CD4-positive, alpha-beta T cell (primary cell): ENCODE measurements at regions not wholly inside any gene's neighbourhood (a gene's known extent, or its start where the extent isn't known, plus 50 kb on each side); places are given as distances from the start of the nearest gene placed in this dataset.

Experiments used
- ATAC-seq: fragments of 200-7000 bp; cut with Tn5 transposase; one replicate; pipeline ENCODE4 v1.10.0; 2022; ENCODE audit warnings: mild to moderate bottlenecking; ENCODE audit not compliant: poor library complexity
- CTCF ChIA-PET: fragments of 350-600 bp; sonication (Branson Sonifier 250); formaldehyde crosslinking; loops from one replicate; lab custom pipeline; 2021; ENCODE audit warnings: antibody characterized with exemption, inconsistent platforms; lab: Charles Lee
- POLR2A ChIA-PET: fragments of 350-600 bp; sonication (Branson Sonifier 250); formaldehyde crosslinking; loops from one replicate; lab custom pipeline; 2021; ENCODE audit warnings: antibody characterized with exemption, inconsistent platforms; lab: Charles Lee
- DNase-seq, 14 experiments: peaks; one replicate each; pipeline ENCODE4 v3.0.0-alpha.2; 2013 to 2020; ENCODE audit warnings: mixed read lengths in 2 of 14
- H3K27ac ChIP-seq, 2 donors: one replicate each; pipeline versions ENCODE4 v1.5.1 to v1.7.0; 2013; ENCODE audit warnings: low read length in 2 of 2, low read depth in 1 of 2, mild to moderate bottlenecking in 1 of 2
- H3K27me3 ChIP-seq, 2 experiments: 1 replicate in 1 of 2; 2 replicates in 1 of 2; pipeline versions ENCODE4 v1.6.1 to v1.7.0; 2013; ENCODE audit warnings: low read length in 2 of 2, control low read depth in 1 of 2, mild to moderate bottlenecking in 1 of 2, moderate library complexity in 1 of 2; ENCODE audit not compliant: insufficient read depth in 2 of 2, control insufficient read depth in 1 of 2
- H3K36me3 ChIP-seq: one replicate; pipeline ENCODE4 v1.6.1; 2013; ENCODE audit warnings: low read length, control low read depth; ENCODE audit not compliant: insufficient read depth
- H3K4me1 ChIP-seq: one replicate; pipeline ENCODE4 v1.6.1; 2013; ENCODE audit warnings: low read length, control low read depth; ENCODE audit not compliant: insufficient read depth
- H3K4me3 ChIP-seq: one replicate; pipeline ENCODE4 v1.5.1; 2013; ENCODE audit warnings: mild to moderate bottlenecking, low read length, moderate library complexity
- H3K9me3 ChIP-seq, 2 experiments: 1 replicate in 1 of 2; 2 replicates in 1 of 2; pipeline versions ENCODE4 v1.6.1 to v1.7.0; 2013; ENCODE audit warnings: low read length in 2 of 2, mild to moderate bottlenecking in 2 of 2, control low read depth in 1 of 2, moderate library complexity in 1 of 2; ENCODE audit not compliant: control insufficient read depth in 1 of 2, insufficient read depth in 1 of 2
- H3K27ac Mint-ChIP-seq: one replicate; pipeline ENCODE4 v1.8.0; 2020; ENCODE audit warnings: mixed read lengths
- H3K27me3 Mint-ChIP-seq: one replicate; pipeline ENCODE4 v1.8.0; 2021; ENCODE audit warnings: mixed read lengths
- H3K36me3 Mint-ChIP-seq: one replicate; pipeline ENCODE4 v1.8.0; 2021; ENCODE audit warnings: low read depth, mixed read lengths
- H3K4me1 Mint-ChIP-seq: one replicate; pipeline ENCODE4 v1.8.0; 2021; ENCODE audit warnings: low read depth, mixed read lengths
- H3K4me3 Mint-ChIP-seq: one replicate; pipeline ENCODE4 v1.8.0; 2020; ENCODE audit warnings: mild to moderate bottlenecking, mixed read lengths
- H3K9me3 Mint-ChIP-seq: one replicate; pipeline ENCODE4 v1.8.0; 2020; ENCODE audit warnings: mixed read lengths
- CTCF ChIP-seq: fragments of 200-600 bp; IDR thresholded peaks from one replicate; pipeline ENCODE4 v1.8.0; 2022; ENCODE audit warnings: antibody characterized with exemption, mild to moderate bottlenecking
- intact Hi-C, 2 experiments: fragments of 100-400 bp; cut with DNase I in 1 of 2; cut with micrococcal nuclease in 1 of 2; formaldehyde crosslinking; loops; one replicate each; pipeline versions ENCODE4 v1.15.1 to v1.9.0; 2023 to 2025; cut with DNase I, micrococcal nuclease

DNA sequence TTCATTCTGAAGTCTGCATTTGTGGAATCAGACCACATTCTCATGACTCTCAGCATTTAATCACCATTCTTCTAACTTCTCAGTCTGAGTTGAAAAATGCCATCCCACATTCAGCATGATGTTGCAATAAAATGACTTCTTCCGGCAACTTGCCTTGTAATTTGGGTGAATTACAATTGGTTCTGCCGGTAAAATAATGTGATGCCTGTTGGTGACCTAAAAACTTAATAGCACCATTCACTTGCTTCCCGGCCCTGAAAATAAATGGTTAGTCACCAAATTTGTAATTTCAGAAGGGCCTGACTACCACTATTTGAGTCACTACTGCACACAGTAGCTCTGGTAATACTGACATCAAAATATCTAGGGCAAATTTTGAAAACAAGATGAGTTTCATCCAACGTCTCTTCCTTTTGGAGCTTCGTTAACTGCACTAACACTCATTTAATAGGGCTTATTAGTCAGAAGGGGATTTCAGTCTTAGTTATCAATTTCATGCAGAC, 637.1 kb upstream of the CHAC2 start:
- H3K4me3 ChIP-seq, result no peak overlapping the region
- ATAC-seq (no peak), DNase-seq (no peak)
- ChIA-PET POLR2A (no interaction called here), CTCF (no interaction called here)
- H3K4me3 Mint-ChIP-seq, result no peak overlapping the region
- H3K27ac Mint-ChIP-seq, result no peak overlapping the region
- H3K27ac ChIP-seq, result no peak overlapping the region
- no peaks in the 10 kb centered on the region for H3K36me3 Mint-ChIP-seq
- peaks cover 4% of the 10 kb centered on the region for H3K9me3 Mint-ChIP-seq
- no peaks in the 10 kb centered on the region for H3K27me3 Mint-ChIP-seq
- H3K9me3 ChIP-seq, result no peaks in the 10 kb centered on the region
- H3K27me3 ChIP-seq, result no peaks in the 10 kb centered on the region
- intact Hi-C loops, result no loop called here
- H3K36me3 ChIP-seq, result no peaks in the 10 kb centered on the region
- TF ChIP-seq CTCF, result no peak
- no peaks in the 10 kb centered on the region for H3K4me1 ChIP-seq
- H3K4me1 Mint-ChIP-seq, result no peaks in the 10 kb centered on the region

DNA sequence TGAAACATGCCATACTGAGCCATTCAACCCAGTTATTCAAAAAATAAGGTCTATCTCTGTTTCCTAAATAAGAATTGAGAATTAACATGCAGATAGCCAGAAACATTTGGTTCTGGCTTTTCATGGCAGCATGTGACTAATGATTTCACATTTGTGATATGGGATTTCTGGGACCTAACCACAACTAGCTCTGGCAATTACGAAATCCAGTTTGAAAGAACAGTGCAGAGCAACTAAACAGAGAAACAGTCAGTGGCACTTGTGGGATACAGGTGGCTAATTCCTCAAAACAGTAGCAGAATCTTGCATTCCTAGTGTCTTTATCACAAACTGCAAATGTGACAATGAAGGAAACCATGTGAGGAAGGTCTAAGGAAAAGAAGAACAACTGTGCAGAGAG, 637.8 kb upstream of the CHAC2 start:
- Mint-ChIP-seq H3K9me3 (peaks cover 4% of the 10 kb centered on the region), H3K4me1 (no peaks in the 10 kb centered on the region), H3K4me3 (no peak overlapping the region), H3K27ac (no peak overlapping the region), H3K27me3 (no peaks in the 10 kb centered on the region), H3K36me3 (no peaks in the 10 kb centered on the region)
- H3K4me1 ChIP-seq, result no peaks in the 10 kb centered on the region
- DNase-seq (no peak), ATAC-seq (no peak)
- ChIA-PET POLR2A (no interaction called here), CTCF (no interaction called here)
- H3K27ac ChIP-seq, result no peak overlapping the region
- intact Hi-C loops, result no loop called here
- H3K9me3 ChIP-seq, result no peaks in the 10 kb centered on the region
- H3K36me3 ChIP-seq, result no peaks in the 10 kb centered on the region
- no peaks in the 10 kb centered on the region for H3K27me3 ChIP-seq
- H3K4me3 ChIP-seq, result no peak overlapping the region
- TF ChIP-seq CTCF, result no peak

GRCh38 chr2:53127061-53127650, 640.4 kb upstream of the CHAC2 start:
- H3K36me3 Mint-ChIP-seq, result no peaks in the 10 kb centered on the region
- no peak for DNase-seq
- H3K4me1 ChIP-seq, result no peaks in the 10 kb centered on the region
- H3K4me1 Mint-ChIP-seq, result no peaks in the 10 kb centered on the region
- H3K9me3 Mint-ChIP-seq, result peaks cover 4% of the 10 kb centered on the region
- POLR2A ChIA-PET, result no interaction called here
- H3K36me3 ChIP-seq, result no peaks in the 10 kb centered on the region
- no peak for TF ChIP-seq CTCF
- no peaks in the 10 kb centered on the region for H3K27me3 Mint-ChIP-seq
- no peak overlapping the region for H3K27ac ChIP-seq
- no peaks in the 10 kb centered on the region for H3K27me3 ChIP-seq
- no peak overlapping the region for H3K4me3 Mint-ChIP-seq
- intact Hi-C loops, result no loop called here
- H3K4me3 ChIP-seq, result no peak overlapping the region
- no peak for ATAC-seq
- no peak overlapping the region for H3K27ac Mint-ChIP-seq
- CTCF ChIA-PET, result no interaction called here
- no peaks in the 10 kb centered on the region for H3K9me3 ChIP-seq
